ENCODE measurements at regions not wholly inside any gene's neighbourhood (a gene's known extent, or its start where the extent isn't known, plus 50 kb on each side); places are given as distances from the start of the nearest gene placed in this dataset.

DNA sequence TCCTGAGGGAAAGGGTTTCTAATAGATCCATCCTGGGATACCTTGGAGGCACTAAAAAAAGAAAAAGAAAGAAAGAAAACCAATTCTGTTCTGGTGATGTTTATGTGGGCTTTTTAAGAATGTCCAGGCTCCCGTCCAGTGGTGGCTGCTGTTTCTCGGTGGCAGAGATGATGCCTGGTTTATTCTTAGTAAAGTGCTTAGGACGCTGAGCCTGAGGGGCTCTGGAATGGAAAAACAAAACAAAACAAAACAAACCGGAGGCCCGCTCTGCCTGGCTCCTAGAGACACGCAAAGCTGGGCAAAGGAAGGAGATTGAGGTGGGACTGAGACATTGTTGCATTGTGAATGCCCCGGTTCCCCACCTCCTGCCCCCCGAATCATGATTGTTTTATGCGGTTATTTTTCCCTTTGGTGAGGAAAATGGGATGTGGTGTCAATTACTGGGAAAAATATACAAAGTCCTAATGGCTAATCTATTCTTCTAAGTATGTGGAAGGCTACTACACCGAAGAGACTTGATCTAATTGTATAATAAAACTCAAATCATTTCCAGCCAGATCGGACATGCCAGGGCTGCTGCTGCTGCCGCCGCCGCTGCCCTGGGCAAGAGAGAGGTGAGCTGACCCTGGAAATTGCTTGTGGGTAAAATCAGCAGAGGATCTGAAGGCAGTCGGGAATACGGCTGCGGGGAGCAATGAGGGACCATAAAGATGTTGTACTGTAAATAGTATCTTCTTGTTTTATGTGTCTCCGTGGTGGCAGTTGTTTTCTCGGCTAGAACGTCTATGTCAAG, 644.9 kb downstream of the CCDC171 start:
- DNase-seq (ENCODE audit: low read depth, low spot score), result no peak

DNA sequence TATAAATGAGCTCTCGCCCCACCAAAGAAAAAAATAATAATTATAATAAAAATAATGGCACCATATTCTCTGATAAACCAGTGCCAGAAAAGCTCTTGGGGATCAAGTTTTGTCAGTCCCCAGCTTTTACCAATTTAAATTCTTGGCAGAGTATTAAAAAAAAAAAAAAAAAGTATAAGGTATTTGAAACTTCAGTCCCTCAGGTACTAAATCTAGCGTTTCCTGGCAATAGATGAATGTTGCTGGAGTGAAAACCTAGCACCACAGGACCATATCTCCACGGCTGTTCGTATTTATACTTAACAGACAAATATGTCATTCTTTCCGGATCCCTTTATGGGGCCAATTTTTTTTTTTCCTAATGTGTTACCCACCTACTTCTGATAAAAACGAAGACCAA, 646.2 kb downstream of the CCDC171 start:
- no peak for DNase-seq (ENCODE audit: low read depth, low spot score)

DNA sequence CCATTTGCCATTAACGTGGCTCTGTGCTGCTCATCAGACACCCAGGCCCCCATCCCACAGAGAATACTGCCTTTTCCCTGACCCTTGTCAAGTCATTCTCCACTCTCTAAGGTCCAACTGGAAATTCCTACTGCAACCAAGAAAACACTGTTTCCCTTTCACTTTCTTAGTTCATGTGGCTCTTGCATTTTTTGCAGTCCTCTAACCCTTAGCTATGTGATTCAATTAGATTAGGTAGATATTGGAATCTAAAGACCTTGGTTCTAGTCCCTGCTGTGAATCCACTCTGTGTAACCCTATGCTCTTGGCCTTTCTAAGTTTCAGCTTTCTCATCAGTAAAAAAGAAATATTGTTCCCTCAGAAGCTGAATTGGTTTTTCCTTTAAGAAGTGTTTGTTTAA, 649.4 kb downstream of the CCDC171 start:
- no peak for DNase-seq (ENCODE audit: low read depth, low spot score)

DNA sequence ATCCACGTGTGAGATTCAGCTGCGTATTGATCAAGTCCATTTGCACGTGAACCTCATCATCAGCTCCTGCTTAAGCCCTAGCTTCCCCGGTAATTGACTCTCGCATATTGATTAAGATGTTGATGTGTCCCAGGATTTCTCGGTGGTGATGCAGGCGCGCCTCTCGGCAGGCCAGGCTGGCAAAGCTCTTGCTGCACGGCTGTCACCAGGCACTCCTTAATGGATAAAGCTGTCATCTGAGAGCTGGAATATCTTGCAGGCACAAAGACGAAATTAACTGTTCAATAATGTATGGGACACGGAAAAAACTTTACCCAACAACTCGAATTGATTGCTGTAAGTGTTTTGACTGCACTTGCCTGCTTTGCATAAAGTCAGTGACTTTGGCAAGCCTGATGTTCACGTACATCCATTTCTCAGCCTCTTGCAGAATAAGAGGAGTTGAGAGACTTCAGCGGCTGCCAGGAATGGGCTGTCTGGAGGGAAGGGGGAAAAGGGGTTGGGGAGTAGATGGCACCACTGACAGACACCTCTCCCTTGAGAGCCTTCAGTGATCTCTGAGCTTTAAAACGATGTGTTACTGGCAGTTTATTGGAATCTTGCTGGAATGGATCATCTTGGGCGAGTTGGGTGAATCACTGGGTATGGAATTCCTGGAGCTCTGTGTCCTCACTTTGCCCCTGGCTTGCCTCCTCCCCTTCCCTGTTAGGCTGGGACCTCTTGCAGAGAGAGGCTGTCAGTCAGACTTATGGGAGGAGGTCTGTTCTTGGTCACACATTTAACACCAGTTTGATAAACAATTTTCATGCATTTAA, 650.3 kb downstream of the CCDC171 start:
- DNase-seq (ENCODE audit: low read depth, low spot score), result no peak

DNA sequence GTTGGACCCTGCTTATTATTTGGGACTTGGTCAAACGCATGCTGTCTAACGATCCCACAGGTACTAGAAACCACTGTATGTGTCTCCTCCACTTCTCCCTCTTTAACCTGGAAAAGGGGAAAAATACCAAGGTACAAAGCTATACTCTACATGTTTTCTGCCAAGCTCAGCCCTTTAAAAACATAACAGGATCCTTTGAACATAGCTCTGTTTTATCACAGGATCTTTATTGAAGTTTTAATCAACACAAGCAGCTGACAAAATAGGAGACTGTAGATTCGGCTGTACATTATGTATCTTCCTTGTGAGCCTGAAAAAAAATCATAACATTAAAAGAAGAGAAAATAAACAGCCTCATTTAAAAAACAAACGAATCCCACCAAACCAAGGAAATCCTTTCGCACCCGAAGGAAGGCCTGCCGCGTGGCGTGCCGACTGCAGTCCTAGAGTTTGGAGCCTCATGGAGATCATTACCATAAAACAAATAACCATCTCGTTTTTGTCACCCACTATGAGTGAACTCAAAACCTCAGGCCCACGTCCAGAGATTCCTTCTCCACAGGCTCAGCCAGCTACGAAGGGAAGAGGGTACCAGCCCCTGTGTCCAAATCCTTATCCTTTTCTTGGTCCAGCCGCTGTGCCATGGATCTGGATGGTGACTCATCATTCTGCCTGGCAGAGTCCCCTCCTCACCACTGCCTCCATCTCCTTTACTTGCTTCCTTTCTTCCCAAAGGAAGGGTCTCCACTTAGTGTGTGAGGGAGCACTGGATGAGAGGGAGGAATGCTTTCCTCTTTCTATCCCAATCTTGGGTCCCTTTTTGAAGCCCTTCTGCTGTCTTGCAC, 651.1 kb downstream of the CCDC171 start:
- no peak for DNase-seq (ENCODE audit: low read depth, low spot score)

DNA sequence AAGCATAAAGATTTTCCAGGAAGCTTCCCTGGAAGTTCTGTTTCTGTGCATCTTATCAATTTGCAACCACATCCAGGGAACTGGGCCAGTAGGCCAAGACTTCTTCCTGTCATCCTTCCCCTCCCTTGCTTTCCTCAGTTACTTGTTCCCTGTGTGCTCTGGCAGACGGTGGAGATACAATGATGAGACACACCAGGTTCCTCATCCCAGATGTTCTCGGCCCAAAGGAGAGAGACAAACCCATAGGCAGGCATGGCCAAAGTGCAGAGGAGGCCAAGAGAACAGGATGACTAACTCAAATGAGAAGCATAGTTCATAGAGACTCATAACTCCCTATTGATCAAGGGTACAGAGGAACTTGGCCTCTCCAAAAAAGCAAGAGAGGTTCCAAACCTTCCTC, 652.6 kb downstream of the CCDC171 start:
- DNase-seq (ENCODE audit: low read depth, low spot score), result no peak

DNA sequence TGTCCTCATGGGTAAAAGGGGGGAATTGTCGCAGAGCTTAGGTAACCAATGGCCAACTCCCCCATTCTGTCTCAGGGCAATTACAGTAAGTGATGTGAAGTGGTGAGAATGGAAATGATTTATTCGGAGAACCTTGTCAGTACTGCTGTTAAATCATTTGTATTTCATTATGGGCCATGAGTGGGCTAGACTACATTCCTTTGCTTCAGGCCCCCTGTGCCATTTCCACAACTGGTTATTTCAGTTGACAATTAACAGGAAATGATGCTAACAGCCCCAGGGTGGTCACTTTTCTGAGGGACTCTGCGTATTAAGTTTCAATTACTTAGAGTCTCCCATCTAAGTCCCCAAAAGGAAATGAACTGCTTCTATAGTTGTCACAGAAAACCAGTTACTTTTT, 653.7 kb downstream of the CCDC171 start:
- no peak for DNase-seq (ENCODE audit: low read depth, low spot score)

DNA sequence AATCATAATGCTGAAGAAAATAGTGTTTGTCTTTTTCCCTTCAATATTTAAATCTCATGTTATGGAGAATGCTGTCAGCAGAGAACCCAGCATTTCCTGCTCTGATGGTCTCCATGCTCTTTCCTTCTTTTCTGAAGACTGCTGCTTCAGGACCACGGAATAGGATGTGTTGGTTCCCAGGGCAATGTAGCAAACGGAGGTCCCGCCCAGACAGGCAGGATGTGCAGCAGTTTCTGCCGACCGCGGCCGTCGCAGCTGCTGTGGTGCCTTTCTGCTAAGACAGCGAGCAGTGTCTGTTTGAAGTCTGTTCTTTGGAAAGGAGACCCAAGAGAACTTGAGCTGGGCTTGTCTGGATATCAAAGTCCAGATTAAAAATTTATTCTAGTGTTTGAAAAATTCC, 654.3 kb downstream of the CCDC171 start:
- DNase-seq (ENCODE audit: low read depth, low spot score), result no peak

DNA sequence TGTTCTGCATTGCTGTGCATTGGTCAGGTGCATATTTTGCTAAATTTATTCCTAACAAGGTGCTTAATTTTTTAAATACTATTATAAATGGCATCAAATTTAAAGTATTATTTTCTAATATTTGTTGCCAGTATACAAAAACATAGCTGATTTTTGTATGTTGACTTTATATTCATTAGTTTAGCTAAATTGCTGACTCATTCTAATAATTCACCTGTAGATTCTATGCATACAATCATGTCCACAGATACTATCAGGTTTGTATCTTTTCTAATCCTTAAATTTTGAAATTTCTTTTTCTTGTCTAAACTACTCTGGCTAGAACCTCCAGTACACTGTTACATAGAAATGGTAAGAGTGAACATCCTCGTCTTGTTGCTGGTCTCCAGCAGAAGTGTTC, 657.6 kb downstream of the CCDC171 start:
- no peak for DNase-seq (ENCODE audit: low read depth, low spot score)

DNA sequence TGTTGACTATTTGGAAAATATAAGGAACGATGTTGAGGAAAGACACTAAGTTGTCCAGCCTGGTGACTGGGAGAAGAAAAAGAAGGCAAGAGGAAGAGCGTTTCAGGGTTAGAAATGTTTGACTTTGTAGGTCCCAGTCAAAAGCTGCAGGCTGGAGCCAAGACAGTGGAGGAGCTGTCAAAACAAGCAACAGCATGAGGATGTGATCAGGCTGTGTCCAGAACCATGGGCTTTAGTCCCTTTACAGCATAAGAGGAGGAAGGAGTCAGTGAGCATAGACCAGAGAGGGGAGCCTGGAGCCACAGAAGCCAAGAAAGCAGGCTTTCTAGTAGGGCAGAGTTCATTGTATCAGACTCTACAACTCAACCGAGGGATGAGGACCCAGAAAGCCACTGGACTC, 658.5 kb downstream of the BNC2 start:
- DNase-seq (ENCODE audit: low read depth, low spot score), result no peak

DNA sequence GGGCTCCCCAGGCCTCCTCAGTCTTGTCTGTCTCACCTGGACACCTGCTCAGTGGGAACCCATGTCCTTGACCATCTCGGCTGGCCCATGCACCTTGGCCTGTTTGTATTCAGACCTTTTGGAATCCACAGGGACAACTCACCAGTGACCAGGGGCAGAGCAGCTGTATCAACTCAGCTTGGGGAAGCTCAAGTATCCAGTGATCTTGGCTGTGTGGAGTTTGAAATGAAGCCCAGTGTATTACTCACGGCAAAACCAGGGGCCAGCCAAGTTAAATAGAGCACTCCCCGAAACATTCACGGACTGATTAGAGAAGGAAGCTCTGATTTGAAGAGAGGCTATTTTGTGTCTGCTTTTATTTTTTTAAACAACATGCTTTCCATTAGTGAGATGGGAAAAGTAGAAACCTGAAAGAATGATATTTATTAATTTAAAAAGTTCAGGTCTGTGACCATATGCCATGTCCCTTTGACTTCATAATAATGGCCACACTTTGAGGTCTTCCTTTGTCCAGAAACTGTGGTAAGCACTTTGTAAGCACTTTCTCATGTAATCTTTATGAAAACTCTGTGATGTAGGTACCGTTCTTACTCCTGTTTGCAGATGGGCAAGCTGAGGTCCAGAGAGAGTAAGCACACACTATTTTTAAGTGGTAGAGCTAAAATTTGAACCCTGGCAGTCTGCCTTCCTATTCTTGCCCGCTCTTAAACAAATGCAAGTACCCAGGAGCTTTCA, 656.5 kb downstream of the BNC2 start:
- no peak for DNase-seq (ENCODE audit: low read depth, low spot score)

DNA sequence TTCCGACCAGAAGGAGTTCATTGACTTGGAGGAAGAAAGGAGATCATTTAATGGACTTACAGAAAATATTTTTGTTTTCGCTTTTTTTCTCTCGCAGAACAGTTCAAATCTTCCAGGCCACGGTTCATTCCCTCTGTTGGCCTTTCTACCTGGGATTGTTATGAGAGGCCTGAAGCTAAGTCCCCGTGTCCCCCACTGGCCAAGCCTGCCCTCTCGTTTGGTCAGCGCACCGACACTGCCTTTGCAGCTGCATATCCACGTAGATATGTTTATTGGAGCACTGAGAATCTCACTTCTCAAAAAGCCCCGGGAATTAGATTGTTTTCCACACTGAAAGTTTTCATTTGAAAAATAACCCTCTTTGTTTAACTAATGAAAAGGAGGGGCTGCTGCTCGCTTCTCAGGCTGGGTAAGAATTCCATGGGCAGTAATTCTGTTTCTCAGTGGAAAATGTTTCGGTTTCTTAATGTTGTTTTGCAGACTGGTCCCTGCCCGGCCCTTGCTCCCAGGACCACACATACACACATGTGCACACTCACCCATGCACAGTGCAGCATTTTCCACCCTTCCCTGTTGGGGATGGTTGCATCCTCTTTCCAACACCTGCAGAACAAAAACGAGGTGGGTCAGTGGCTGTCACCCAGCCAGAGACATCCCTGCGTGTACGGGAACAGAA, 655.7 kb downstream of the BNC2 start:
- no peak for DNase-seq (ENCODE audit: low read depth, low spot score)

DNA sequence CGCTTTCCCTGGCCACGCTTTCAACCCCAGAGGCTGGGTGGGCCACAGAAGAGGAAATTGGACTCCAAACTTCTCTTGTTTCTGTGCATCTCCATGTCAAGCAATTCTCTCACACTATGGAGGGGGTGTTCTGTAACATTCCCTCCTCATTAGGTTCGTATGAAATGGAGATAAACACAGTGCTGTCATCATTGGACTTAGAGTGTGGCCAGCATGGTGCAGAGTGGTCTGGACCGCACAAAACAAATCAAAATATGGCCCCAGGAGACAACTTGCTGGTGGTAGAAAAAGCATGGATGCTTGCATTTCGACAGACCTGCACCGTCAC, 655.2 kb downstream of the BNC2 start:
- DNase-seq (ENCODE audit: low read depth, low spot score), result no peak

DNA sequence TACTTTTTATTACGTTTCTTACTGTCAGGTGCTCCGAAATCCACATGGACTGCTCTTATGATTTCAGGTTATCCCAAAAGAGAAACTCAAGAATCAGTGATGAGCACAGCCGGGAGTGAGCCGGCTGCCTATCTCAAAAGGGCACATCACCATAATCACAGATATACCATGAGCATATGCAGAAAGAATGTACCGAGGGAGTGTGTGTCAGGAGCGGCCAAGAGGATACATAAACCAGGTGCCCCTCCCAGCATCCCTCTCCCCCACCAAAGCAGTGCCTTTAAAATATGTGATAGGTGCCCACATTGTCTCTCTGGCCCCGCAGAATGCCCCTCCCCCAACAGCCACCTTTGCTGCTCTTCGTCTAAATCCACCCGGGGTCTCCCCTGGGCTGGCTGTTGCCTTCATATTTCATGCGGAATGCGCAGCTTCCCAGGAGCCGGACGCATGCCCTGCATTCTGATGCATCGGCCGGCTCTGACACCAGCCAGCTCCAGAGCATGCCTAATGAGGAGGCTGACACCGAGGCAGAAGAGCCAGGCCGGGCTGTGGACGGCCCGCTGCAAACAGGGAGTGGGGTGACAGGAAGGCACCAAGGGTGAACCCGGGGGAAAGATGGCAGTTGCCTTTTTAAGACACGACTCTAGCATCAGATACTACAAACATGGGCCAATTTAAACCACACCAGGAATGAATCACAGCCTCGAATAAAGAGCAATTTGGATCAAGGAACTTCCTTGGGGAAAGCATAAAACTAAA, 652.3 kb downstream of the BNC2 start:
- no peak for DNase-seq (ENCODE audit: low read depth, low spot score)

DNA sequence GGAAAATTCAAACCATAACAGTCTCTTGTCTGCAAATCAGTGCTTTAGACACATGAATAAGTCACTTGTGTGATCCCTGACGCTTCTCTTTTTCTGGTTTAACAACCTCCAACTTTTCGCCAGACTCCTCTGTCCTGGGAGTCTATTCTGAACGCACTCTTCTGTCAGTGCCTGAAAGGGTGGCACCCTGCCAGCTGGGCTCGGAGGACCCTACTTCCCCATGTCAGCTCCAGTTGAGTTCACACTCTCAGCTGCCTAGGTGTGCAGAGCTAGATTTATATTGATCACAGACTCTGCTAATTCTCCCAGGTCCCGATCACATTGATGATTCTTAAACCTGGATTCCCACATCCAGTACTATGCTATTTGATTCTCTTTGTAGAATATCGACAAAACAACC, 649.1 kb downstream of the BNC2 start:
- DNase-seq (ENCODE audit: low read depth, low spot score), result no peak

DNA sequence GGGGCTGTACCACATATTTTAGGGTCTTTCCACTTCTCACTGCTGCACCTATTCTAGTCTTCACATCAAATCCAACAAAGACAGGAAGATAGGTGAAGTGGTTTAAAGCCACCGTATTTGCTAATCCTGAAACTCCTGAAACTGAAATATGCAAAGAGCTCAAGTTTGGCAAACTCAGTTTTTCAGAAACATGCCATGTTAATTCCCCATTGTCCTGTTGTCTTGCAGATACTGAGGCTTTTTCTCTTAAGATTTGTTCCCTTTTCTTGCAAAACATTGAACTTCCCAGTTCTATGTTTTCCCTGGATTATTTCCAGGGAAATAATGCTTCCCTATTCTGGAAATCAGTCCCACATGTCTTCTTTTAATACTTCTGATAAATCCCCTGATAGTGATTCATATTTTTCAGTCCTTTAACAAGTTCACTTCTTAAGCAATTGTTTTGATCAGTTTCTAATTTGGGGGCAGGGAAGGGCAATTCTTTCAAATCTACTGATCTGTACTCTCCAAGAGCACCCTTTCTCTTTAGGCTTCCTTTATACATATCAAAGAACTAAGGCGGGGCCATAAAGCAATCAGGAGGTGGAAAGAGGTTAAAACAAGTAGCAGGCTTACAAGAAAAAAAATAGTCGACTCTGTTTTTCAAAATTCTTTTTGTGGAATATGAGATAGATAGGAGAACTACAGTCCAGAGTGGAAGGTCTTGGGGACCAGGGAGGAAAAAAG, 648.5 kb downstream of the BNC2 start:
- DNase-seq (ENCODE audit: low read depth, low spot score), result no peak

DNA sequence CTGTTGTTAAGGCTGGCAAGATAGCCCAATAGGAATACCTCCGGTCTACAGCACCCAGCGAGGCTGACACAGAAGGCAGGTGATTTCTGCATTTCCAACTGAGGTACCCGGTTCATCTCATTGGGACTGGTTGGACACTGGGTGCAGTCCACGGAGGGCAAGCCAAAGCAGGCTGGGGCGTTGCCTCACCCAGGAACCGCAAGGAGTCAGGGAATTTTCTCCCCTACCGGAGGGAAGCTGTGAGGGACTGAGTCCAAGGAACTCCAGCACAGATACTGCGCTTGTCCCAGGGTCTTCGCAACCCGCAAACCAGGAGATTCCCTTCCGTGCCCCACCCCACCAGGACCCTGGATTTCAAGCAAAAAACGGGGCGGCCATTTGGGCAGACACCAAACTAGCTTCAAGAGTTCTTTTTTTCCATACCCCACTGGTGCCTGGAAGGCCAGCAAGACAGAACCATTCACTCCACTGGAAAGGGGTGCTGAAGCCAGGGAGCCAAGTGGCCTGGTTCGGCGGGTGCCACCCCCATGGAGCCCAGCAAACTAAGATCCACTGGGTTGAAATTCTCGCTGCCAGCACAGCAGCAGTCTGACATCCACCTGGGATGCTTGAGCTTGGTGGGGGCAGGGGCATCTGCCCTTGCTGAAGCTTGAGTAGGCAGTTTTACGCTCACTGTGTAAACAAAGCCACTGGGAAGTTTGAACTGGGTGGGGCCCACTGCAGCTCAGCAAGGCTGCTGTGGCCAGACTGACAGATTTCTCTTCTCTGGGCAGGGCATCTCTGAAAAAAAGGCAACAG, 647.2 kb downstream of the BNC2 start:
- DNase-seq (ENCODE audit: low read depth, low spot score), result no peak

DNA sequence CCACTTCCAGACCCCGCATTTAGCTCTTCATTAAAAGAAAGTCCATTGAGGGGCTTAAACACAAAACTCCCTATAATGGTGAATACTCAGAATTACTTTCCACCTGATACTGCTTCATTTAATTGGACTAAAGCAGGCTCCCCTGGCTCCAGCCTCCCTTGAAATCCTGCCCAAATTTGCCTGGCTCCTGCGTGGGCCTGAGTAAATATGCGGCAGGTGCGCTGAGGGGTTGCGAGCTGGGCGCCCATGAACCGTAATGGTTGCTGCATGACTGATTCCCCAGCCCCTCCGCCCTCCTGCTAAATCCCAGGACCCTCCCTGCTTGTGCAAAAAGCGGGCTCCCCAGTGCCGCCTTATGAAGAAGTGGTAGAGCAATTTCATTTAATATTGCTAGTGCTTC, 639.7 kb downstream of the BNC2 start:
- DNase-seq (ENCODE audit: low read depth, low spot score), result no peak

DNA sequence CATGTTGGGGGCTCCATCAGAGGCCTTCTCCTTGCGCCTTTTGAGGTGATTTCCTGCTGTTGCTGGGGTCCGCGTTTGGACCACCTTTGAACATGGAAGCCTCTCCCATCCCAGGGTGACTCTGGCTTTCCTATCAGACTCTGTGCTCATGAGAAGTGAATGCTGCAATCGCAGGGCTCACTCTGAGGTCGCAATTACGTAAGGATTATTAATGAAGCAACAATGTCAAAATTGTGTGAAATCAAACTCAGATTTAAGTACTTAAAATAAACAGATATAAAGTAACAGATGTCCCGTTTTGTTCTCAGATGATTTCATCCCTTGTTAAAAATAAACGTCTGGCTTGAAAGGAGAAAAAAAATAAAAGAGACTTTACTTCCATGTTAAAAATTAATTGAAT, 634.2 kb downstream of the BNC2 start:
- DNase-seq (ENCODE audit: low read depth, low spot score), result no peak

All from iPS DF 19.7 (cell line).